ENCODE measurements at regions not wholly inside any gene's neighbourhood (a gene's known extent, or its start where the extent isn't known, plus 50 kb on each side); places are given as distances from the start of the nearest gene placed in this dataset.

GRCh38 chr2:33810046-33810835 is 211.1 kb upstream of the FAM98A start:
- TF ChIP-seq CTCF (IDR thresholded peaks at IDR 0.05; ENCODE audit: low read depth, low read length, missing input control) (no peak), TAF1 (conservative IDR thresholded peaks at IDR 0.05) (no peak), MAX (IDR thresholded peaks at IDR 0.05) (no peak), EGR1 (IDR thresholded peaks at IDR 0.05; ENCODE audit: low read depth in 2 of 2) (no peak), RAD21 (IDR thresholded peaks at IDR 0.05) (no peak), HNF4A (conservative IDR thresholded peaks at IDR 0.05) (no peak), REST (IDR thresholded peaks at IDR 0.05) (no peak), ZBTB33 (IDR thresholded peaks at IDR 0.05) (no peak), RXRA (IDR thresholded peaks at IDR 0.05) (no peak), JUND (IDR thresholded peaks at IDR 0.05) (no peak), YY1 (IDR thresholded peaks at IDR 0.05) (no peak), GABPA (IDR thresholded peaks at IDR 0.05 in 1 of 2, conservative IDR thresholded peaks at IDR 0.05 in 1 of 2) (no peak), FOXA1 (IDR thresholded peaks at IDR 0.05) (no peak)
